H1 (cell line): ENCODE measurements at regions not wholly inside any gene's neighbourhood (a gene's known extent, or its start where the extent isn't known, plus 50 kb on each side); places are given as distances from the start of the nearest gene placed in this dataset.

Experiments
- CTCF ChIA-PET: fragments of 300-600 bp; sonication (Branson Sonifier 250); formaldehyde crosslinking; loops from one replicate; lab custom pipeline; 2021; ENCODE audit not compliant: partially characterized antibody; lab: Charles Lee
- POLR2A ChIA-PET: fragments of 300-600 bp; sonication (Branson Sonifier 250); formaldehyde crosslinking; loops from one replicate; lab custom pipeline; 2021; ENCODE audit warnings: inconsistent platforms; ENCODE audit not compliant: partially characterized antibody; lab: Charles Lee
- DNase-seq, 2 experiments: peaks; one replicate each; pipeline versions ENCODE4 v3.0.0 to v3.0.0-alpha.2; 2010 to 2022; ENCODE audit warnings: low spot score in 2 of 2, low read depth in 1 of 2, mixed read lengths in 1 of 2
- FAIRE-seq: peaks from 2 replicates; lab custom pipeline; 2011; peaks lifted over from hg19 to GRCh38; lab: Jason Lieb, UNC
- H2AFZ ChIP-seq: 2 replicates; pipeline ENCODE4 v1.8.1; 2012; ENCODE audit warnings: low read length, inconsistent platforms
- H2AK5ac ChIP-seq: 2 replicates; pipeline ENCODE4 v1.6.1; 2013; ENCODE audit warnings: low read depth, low read length
- H2BK120ac ChIP-seq: replicated peaks from 2 replicates; pipeline ENCODE3; 2013; ENCODE audit warnings: low read depth, low read length, inconsistent platforms
- H2BK12ac ChIP-seq: 2 replicates; pipeline ENCODE4 v1.6.1; 2013; ENCODE audit warnings: low read depth, low read length
- H2BK15ac ChIP-seq: 2 replicates; pipeline ENCODE4 v1.6.1; 2013; ENCODE audit warnings: low read length
- H2BK20ac ChIP-seq: 2 replicates; pipeline ENCODE4 v1.6.1; 2013; ENCODE audit warnings: low read length
- H2BK5ac ChIP-seq: 2 replicates; pipeline ENCODE4 v1.6.1; 2013; ENCODE audit warnings: low read depth, low read length
- H3K14ac ChIP-seq: 2 replicates; pipeline ENCODE4 v1.6.1; 2013; ENCODE audit warnings: inconsistent platforms; ENCODE audit not compliant: insufficient read length
- H3K18ac ChIP-seq: 2 replicates; pipeline ENCODE4 v1.6.1; 2013; ENCODE audit warnings: low read length; ENCODE audit errors: extremely low read depth
- H3K23ac ChIP-seq: 2 replicates; pipeline ENCODE4 v1.6.1; 2013; ENCODE audit warnings: inconsistent platforms; ENCODE audit not compliant: insufficient read length
- H3K23me2 ChIP-seq: 2 replicates; pipeline ENCODE4 v1.6.1; 2013; ENCODE audit warnings: low read depth, low read length
- H3K27ac ChIP-seq: 2 replicates; pipeline ENCODE4 v1.6.1; 2011; ENCODE audit warnings: low read depth, low read length, inconsistent platforms
- H3K27me3 ChIP-seq, 4 experiments: replicated peaks in 1 of 4; 1 replicate in 1 of 4; 2 replicates in 3 of 4; pipeline versions ENCODE4 v1.6.1 to v1.8.1; 2011 to 2013; ENCODE audit warnings: low read length in 3 of 4, mild to moderate bottlenecking in 3 of 4, inconsistent platforms in 2 of 4, mixed read lengths in 2 of 4, moderate library complexity in 1 of 4; ENCODE audit not compliant: control insufficient read depth in 3 of 4, insufficient read depth in 3 of 4; ENCODE audit errors: extremely low read depth in 1 of 4
- H3K36me3 ChIP-seq, 4 experiments: 2 replicates each; pipeline versions ENCODE4 v1.6.1 to v1.8.1; 2011 to 2013; ENCODE audit warnings: mild to moderate bottlenecking in 4 of 4, low read length in 3 of 4, moderate library complexity in 2 of 4, control low read depth in 1 of 4, inconsistent platforms in 1 of 4; ENCODE audit not compliant: insufficient read depth in 4 of 4, control insufficient read depth in 2 of 4
- H3K4ac ChIP-seq: replicated peaks from 2 replicates; pipeline ENCODE3; 2013; ENCODE audit warnings: low read length, low read depth, mixed read lengths, inconsistent platforms; ENCODE audit not compliant: insufficient read length
- H3K4me1 ChIP-seq, 4 experiments: replicated peaks in 1 of 4; 1 replicate in 1 of 4; 2 replicates in 3 of 4; pipeline versions ENCODE4 v1.6.1 to v1.8.1; 2011 to 2013; ENCODE audit warnings: low read length in 3 of 4, inconsistent platforms in 2 of 4, mixed read lengths in 1 of 4; ENCODE audit not compliant: insufficient read depth in 4 of 4, control insufficient read depth in 3 of 4
- H3K4me2 ChIP-seq, 2 experiments: 2 replicates each; pipeline versions ENCODE4 v1.6.1 to v1.8.1; 2011 to 2013; ENCODE audit warnings: low read depth in 2 of 2, low read length in 2 of 2, control low read depth in 1 of 2, inconsistent platforms in 1 of 2, mild to moderate bottlenecking in 1 of 2; ENCODE audit not compliant: insufficient read depth in 1 of 2
- H3K4me3 ChIP-seq, 4 experiments: fragments of 200-600, 300-600 bp in 1 of 4; sonication (generic), shearing (Covaris generic), sonication (Bioruptor Twin) in 1 of 4; 2 replicates each; pipeline versions ENCODE4 v1.5.1 to v1.8.1; 2011 to 2016; ENCODE audit warnings: low read length in 4 of 4, low read depth in 3 of 4, control low read depth in 2 of 4, inconsistent platforms in 2 of 4, mild to moderate bottlenecking in 2 of 4, mixed read lengths in 1 of 4, moderate library complexity in 1 of 4; ENCODE audit not compliant: insufficient read depth in 2 of 4; ENCODE audit errors: extremely low read depth in 1 of 4
- H3K56ac ChIP-seq: replicated peaks from 2 replicates; pipeline ENCODE3; 2013; ENCODE audit warnings: low read depth, mild to moderate bottlenecking, mixed read lengths, low read length, inconsistent platforms; ENCODE audit not compliant: insufficient read length
- H3K79me1 ChIP-seq: 2 replicates; pipeline ENCODE4 v1.6.1; 2013; ENCODE audit warnings: low read depth, low read length, control low read depth
- H3K79me2 ChIP-seq, 2 experiments: 2 replicates each; pipeline versions ENCODE4 v1.6.1 to v1.8.1; 2012 to 2013; ENCODE audit warnings: low read length in 2 of 2, mild to moderate bottlenecking in 2 of 2, inconsistent platforms in 1 of 2; ENCODE audit not compliant: insufficient read depth in 2 of 2, control insufficient read depth in 1 of 2
- H3K9ac ChIP-seq, 4 experiments: replicated peaks in 1 of 4; 1 replicate in 1 of 4; 2 replicates in 3 of 4; pipeline versions ENCODE4 v1.6.1 to v1.8.1; 2011 to 2013; ENCODE audit warnings: low read depth in 3 of 4, low read length in 3 of 4, control low read depth in 2 of 4, mild to moderate bottlenecking in 2 of 4, moderate library complexity in 2 of 4, inconsistent platforms in 1 of 4; ENCODE audit errors: extremely low read depth in 1 of 4
- H3K9me3 ChIP-seq, 2 experiments: 2 replicates each; pipeline versions ENCODE4 v1.6.1 to v1.8.1; 2012 to 2013; ENCODE audit warnings: mild to moderate bottlenecking in 2 of 2, moderate library complexity in 2 of 2, control low read depth in 1 of 2, inconsistent platforms in 1 of 2, low read depth in 1 of 2, low read length in 1 of 2, mixed read lengths in 1 of 2; ENCODE audit not compliant: insufficient read depth in 2 of 2
- H4K20me1 ChIP-seq, 2 experiments: replicated peaks in 1 of 2; 2 replicates each; pipeline versions ENCODE3 to v1.8.1; 2011 to 2013; ENCODE audit warnings: inconsistent platforms in 2 of 2, low read length in 2 of 2, mild to moderate bottlenecking in 1 of 2; ENCODE audit not compliant: insufficient read depth in 2 of 2, control insufficient read depth in 1 of 2
- H4K5ac ChIP-seq: 2 replicates; pipeline ENCODE4 v1.6.1; 2013; ENCODE audit warnings: low read length, low read depth, mixed read lengths, inconsistent platforms; ENCODE audit not compliant: insufficient read length
- H4K8ac ChIP-seq: 2 replicates; pipeline ENCODE4 v1.8.0; 2013; ENCODE audit warnings: mild to moderate bottlenecking, moderate library complexity, low read length, inconsistent platforms; ENCODE audit not compliant: insufficient read depth; ENCODE audit errors: extremely low read depth
- H4K91ac ChIP-seq: replicated peaks from 2 replicates; pipeline ENCODE3; 2013; ENCODE audit warnings: low read length, mixed read lengths, inconsistent platforms; ENCODE audit not compliant: insufficient read length
- E2F6 ChIP-seq: IDR thresholded peaks from 2 replicates; pipeline ENCODE4 v1.6.1; 2012; ENCODE audit warnings: inconsistent platforms
- JUN ChIP-seq: IDR thresholded peaks from 2 replicates; pipeline ENCODE4 v1.6.1; 2011; ENCODE audit warnings: low read depth, mild to moderate bottlenecking, improper control_type of control experiment, low read length
- SIRT6 ChIP-seq: IDR thresholded peaks from one replicate; pipeline ENCODE4 v1.7.1; 2012; ENCODE audit warnings: low read length, inconsistent platforms
- TAF7 ChIP-seq: optimal IDR thresholded peaks from 2 replicates; pipeline ENCODE3; 2011; ENCODE audit warnings: low read depth, mild to moderate bottlenecking, inconsistent platforms, low read length, moderate library complexity, borderline replicate concordance
- WGBS, 2 experiments: shearing (Covaris generic) in 1 of 2; methylation state at CpG; one replicate each; pipeline versions ENCODE4 v1.1.6 to v1.1.7; 2013 to 2015; ENCODE audit warnings: low lambda C conversion rate in 2 of 2, mixed read lengths in 2 of 2, inconsistent platforms in 1 of 2, low coverage in 1 of 2, missing lambda C conversion rate in 1 of 2; ENCODE audit not compliant: insufficient replicate concordance in 2 of 2, insufficient coverage in 1 of 2, insufficient read length in 1 of 2; ENCODE audit errors: extremely low coverage in 1 of 2, missing lambda C conversion rate in 1 of 2; 5-methylcytosine and 5-hydroxymethylcytosine counted together

- no peak overlapping the region for H3K4ac ChIP-seq
- no peaks in the 10 kb centered on the region for H3K79me2 ChIP-seq
- peaks cover 0 to 3% (median 2%) of the 10 kb centered on the region in 4 experiments; a peak in 2 of 7 replicates for H3K4me1 ChIP-seq
- 83% methylated on average over 10 of the region's 24 CpGs; no CpG with 5 or more reads in 1 of the 2 experiments for WGBS, 2 experiments
- DNase-seq (no peak), FAIRE-seq (no peak)
- no peak overlapping the region for H2BK15ac ChIP-seq
- H2BK20ac ChIP-seq, result no peak overlapping the region
- H3K27ac ChIP-seq, result no peak overlapping the region
- no peak overlapping the region for H2BK12ac ChIP-seq
- H3K18ac ChIP-seq, result no peak overlapping the region
- no peak overlapping the region for H2AK5ac ChIP-seq
- no peaks in the 10 kb centered on the region for H3K27me3 ChIP-seq
- H3K23ac ChIP-seq, result no peak overlapping the region
- H3K4me2 ChIP-seq, result no peak overlapping the region
- ChIA-PET POLR2A (no interaction called here), CTCF (interaction anchor here (1.6 kb wide), 1 partner anchor 115 kb away, joined by 3 read pairs; no protein-coding TSS in a partner anchor)
- H2BK120ac ChIP-seq, result no peak overlapping the region
- no peak overlapping the region for H4K8ac ChIP-seq
- H3K4me3 ChIP-seq, result no peak overlapping the region
- H4K20me1 ChIP-seq, result no peaks in the 10 kb centered on the region
- H2BK5ac ChIP-seq, result no peak overlapping the region
- H3K23me2 ChIP-seq, result no peaks in the 10 kb centered on the region
- no peaks in the 10 kb centered on the region for H3K36me3 ChIP-seq
- no peak overlapping the region for H3K9ac ChIP-seq
- no peak overlapping the region for H3K56ac ChIP-seq
- H3K14ac ChIP-seq, result no peak overlapping the region
- peaks cover 0 to 10% of the 10 kb centered on the region in 2 experiments; a peak in 2 of 4 replicates for H3K9me3 ChIP-seq
- H4K5ac ChIP-seq, result no peak overlapping the region
- no peak overlapping the region for H2AFZ ChIP-seq
- no peak overlapping the region for H4K91ac ChIP-seq
- H3K79me1 ChIP-seq, result no peaks in the 10 kb centered on the region
- TF ChIP-seq TAF7, result no peak
- TF ChIP-seq E2F6, result no peak
- TF ChIP-seq SIRT6, result no peak
- TF ChIP-seq JUN, result no peak
Measured at GRCh38 chr14:81829447-81829846, 295.8 kb upstream of the SEL1L start.
